ENCODE measurements at regions not wholly inside any gene's neighbourhood (a gene's known extent, or its start where the extent isn't known, plus 50 kb on each side); places are given as distances from the start of the nearest gene placed in this dataset.
"Not testable (repeated sequence)": the region's sequence is repeated elsewhere in the genome, so short reads cannot be mapped to it uniquely, and the experiment has no call there.

DNA sequence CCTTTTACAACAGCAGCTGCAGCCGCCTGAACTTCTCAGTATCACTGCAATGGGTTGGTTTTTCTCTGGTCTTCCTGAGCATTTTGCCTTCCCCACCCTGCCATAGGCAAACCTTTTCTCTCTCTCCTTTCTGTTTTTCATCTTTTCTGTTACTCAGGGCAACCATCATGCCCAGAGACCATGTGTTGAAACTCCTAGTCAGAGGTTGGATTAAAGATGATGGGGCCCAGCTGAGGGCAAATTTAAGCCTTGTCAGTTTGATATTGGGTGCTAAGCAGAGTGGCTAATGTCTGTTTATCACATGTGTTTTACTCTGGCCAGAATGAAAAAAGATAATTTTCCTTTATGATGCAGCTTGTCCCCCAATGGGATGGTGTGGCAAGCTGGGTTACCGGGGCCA is 107.9 kb upstream of the PMCH start:
- intact Hi-C loops (cut with micrococcal nuclease) (no loop called here), in situ Hi-C loops (cut with MboI) (no loop called here)
- H3K4me1 ChIP-seq (replicated peaks in 1 of 2; ENCODE audit: control insufficient read depth in 2 of 2, insufficient read depth in 2 of 2, low read length in 2 of 2): no peaks in the 10 kb centered on the region
- H3K9me3 ChIP-seq (replicated peaks; ENCODE audit: control insufficient read depth, insufficient read depth, low read depth, low read length): no peaks in the 10 kb centered on the region; the same call in none of the 2 replicates
- BruUV-seq (replicated peaks): no TSS peak
- no peak for TF ChIP-seq YBX1 (IDR thresholded peaks at IDR 0.05)
- TF ChIP-seq, protein P1, sequence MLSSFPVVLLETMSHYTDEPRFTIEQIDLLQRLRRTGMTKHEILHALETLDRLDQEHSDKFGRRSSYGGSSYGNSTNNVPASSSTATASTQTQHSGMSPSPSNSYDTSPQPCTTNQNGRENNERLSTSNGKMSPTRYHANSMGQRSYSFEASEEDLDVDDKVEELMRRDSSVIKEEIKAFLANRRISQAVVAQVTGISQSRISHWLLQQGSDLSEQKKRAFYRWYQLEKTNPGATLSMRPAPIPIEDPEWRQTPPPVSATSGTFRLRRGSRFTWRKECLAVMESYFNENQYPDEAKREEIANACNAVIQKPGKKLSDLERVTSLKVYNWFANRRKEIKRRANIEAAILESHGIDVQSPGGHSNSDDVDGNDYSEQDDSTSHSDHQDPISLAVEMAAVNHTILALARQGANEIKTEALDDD (IDR thresholded peaks at IDR 0.05): no peak
- TF ChIP-seq, protein P2, sequence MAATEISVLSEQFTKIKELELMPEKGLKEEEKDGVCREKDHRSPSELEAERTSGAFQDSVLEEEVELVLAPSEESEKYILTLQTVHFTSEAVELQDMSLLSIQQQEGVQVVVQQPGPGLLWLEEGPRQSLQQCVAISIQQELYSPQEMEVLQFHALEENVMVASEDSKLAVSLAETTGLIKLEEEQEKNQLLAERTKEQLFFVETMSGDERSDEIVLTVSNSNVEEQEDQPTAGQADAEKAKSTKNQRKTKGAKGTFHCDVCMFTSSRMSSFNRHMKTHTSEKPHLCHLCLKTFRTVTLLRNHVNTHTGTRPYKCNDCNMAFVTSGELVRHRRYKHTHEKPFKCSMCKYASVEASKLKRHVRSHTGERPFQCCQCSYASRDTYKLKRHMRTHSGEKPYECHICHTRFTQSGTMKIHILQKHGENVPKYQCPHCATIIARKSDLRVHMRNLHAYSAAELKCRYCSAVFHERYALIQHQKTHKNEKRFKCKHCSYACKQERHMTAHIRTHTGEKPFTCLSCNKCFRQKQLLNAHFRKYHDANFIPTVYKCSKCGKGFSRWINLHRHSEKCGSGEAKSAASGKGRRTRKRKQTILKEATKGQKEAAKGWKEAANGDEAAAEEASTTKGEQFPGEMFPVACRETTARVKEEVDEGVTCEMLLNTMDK (IDR thresholded peaks at IDR 0.05; ENCODE audit: borderline replicate concordance, insufficient read depth, low read depth, low read length, poor library complexity, severe bottlenecking): no peak
- no peak for TF ChIP-seq ZNF324 (CRISPR knock-in tag; IDR thresholded peaks at IDR 0.05)
- TF ChIP-seq CREBBP (IDR thresholded peaks at IDR 0.05; ENCODE audit: low read depth, low read length): no peak
- no peak for TF ChIP-seq ZNF354B (CRISPR knock-in tag; IDR thresholded peaks at IDR 0.05)
- TF ChIP-seq, protein P3, sequence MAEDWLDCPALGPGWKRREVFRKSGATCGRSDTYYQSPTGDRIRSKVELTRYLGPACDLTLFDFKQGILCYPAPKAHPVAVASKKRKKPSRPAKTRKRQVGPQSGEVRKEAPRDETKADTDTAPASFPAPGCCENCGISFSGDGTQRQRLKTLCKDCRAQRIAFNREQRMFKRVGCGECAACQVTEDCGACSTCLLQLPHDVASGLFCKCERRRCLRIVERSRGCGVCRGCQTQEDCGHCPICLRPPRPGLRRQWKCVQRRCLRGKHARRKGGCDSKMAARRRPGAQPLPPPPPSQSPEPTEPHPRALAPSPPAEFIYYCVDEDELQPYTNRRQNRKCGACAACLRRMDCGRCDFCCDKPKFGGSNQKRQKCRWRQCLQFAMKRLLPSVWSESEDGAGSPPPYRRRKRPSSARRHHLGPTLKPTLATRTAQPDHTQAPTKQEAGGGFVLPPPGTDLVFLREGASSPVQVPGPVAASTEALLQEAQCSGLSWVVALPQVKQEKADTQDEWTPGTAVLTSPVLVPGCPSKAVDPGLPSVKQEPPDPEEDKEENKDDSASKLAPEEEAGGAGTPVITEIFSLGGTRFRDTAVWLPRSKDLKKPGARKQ (CRISPR knock-in tag; IDR thresholded peaks at IDR 0.05): no peak
- DNase-seq (ENCODE audit: extremely low read depth in 1 of 4, low spot score in 3 of 4): no peak
- no peak for FAIRE-seq
- ATAC-seq: no peak
- no peaks in the 10 kb centered on the region for H3K27me3 ChIP-seq (ENCODE audit: control insufficient read depth in 2 of 2, insufficient read depth in 2 of 2, low read length in 2 of 2)
- H3K9ac ChIP-seq (ENCODE audit: insufficient read depth in 1 of 2, low read depth in 2 of 2, low read length in 2 of 2): no peak overlapping the region
- ChIA-PET CTCF (ENCODE audit: low intra/inter-chr PET ratio) (no interaction called here), POLR2A (interaction anchor here (0.8 to 1.3 kb wide), 3 partner anchors 177 to 896 kb away, joined by 3 read pairs; no protein-coding TSS in a partner anchor)
- H2AFZ ChIP-seq (ENCODE audit: low read depth, low read length): no peak overlapping the region
- WGBS (ENCODE audit: insufficient coverage, low coverage, missing lambda C conversion rate): 38% methylated on average over 2 of the region's 2 CpGs
- H4K20me1 ChIP-seq (replicated peaks; ENCODE audit: control insufficient read depth, insufficient read depth, low read length): no peaks in the 10 kb centered on the region
- H3K27ac ChIP-seq (ENCODE audit: extremely low read depth, low read depth, low read length): no peak overlapping the region
- H3K4me3 ChIP-seq: no peak overlapping the region
- no peak overlapping the region for H3K4me2 ChIP-seq (ENCODE audit: insufficient read depth, low read length)
- H3K36me3 ChIP-seq (ENCODE audit: control insufficient read depth, insufficient read depth, low read length): no peaks in the 10 kb centered on the region
- H3K9me1 ChIP-seq (ENCODE audit: control insufficient read depth, insufficient read depth, low read length): no peaks in the 10 kb centered on the region
- H3K79me2 ChIP-seq (ENCODE audit: control insufficient read depth, insufficient read depth, low read length): no peaks in the 10 kb centered on the region

DNA sequence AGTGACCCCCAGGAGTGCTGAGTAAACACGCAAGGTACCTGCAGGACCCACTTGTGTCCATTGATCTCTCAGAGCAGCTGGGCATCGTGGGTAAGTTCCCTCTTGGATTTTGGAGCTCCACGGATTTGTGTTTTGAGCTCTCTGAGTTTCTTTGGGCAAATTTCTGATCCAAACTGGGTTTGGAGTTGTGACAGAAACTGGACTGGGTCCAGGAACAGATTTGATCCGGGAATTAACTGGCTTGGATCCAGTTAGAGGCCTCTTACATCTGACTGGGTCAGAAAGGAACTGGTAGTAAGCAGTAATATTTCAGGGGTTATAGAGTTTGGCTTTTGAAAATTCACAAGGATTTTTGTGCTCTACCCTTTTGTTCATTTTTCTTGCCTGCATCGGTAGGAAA is 107.0 kb upstream of the PMCH start:
- intact Hi-C loops (cut with micrococcal nuclease); H3K9me1 ChIP-seq (ENCODE audit: control insufficient read depth, insufficient read depth, low read length); ATAC-seq; H3K79me2 ChIP-seq (ENCODE audit: control insufficient read depth, insufficient read depth, low read length); H3K27me3 ChIP-seq (ENCODE audit: control insufficient read depth in 2 of 2, insufficient read depth in 2 of 2, low read length in 2 of 2); H3K9ac ChIP-seq (ENCODE audit: insufficient read depth in 1 of 2, low read depth in 2 of 2, low read length in 2 of 2); H3K27ac ChIP-seq (ENCODE audit: extremely low read depth, low read depth, low read length); H3K9me3 ChIP-seq (replicated peaks; ENCODE audit: control insufficient read depth, insufficient read depth, low read depth, low read length); in situ Hi-C loops (cut with MboI); H3K36me3 ChIP-seq (ENCODE audit: control insufficient read depth, insufficient read depth, low read length); FAIRE-seq; CTCF ChIA-PET (ENCODE audit: low intra/inter-chr PET ratio); BruUV-seq (replicated peaks); H3K4me1 ChIP-seq (replicated peaks in 1 of 2; ENCODE audit: control insufficient read depth in 2 of 2, insufficient read depth in 2 of 2, low read length in 2 of 2); DNase-seq (ENCODE audit: extremely low read depth in 1 of 4, low spot score in 3 of 4); POLR2A ChIA-PET; H2AFZ ChIP-seq (ENCODE audit: low read depth, low read length); H3K4me2 ChIP-seq (ENCODE audit: insufficient read depth, low read length); H3K4me3 ChIP-seq; H4K20me1 ChIP-seq (replicated peaks; ENCODE audit: control insufficient read depth, insufficient read depth, low read length): not testable (repeated sequence)
- 38% methylated on average over 5 of the region's 5 CpGs for WGBS (ENCODE audit: insufficient coverage, low coverage, missing lambda C conversion rate)
